Fibroblast of pulmonary artery (primary cell): ENCODE measurements at regions not wholly inside any gene's neighbourhood (a gene's known extent, or its start where the extent isn't known, plus 50 kb on each side); places are given as distances from the start of the nearest gene placed in this dataset.

Source experiments
- DNase-seq: peaks from one replicate; pipeline ENCODE4 v3.0.0-alpha.2; 2010; ENCODE audit warnings: low read depth
- H3K4me3 ChIP-seq: replicated peaks from 2 replicates; pipeline ENCODE4 v1.5.1; 2011; ENCODE audit warnings: low read depth, mild to moderate bottlenecking, control low read depth, low read length, moderate library complexity
- CTCF ChIP-seq: IDR thresholded peaks from 2 replicates; pipeline ENCODE4 v1.5.1; 2011; ENCODE audit warnings: mild to moderate bottlenecking, control low read depth, low read length, inconsistent platforms; ENCODE audit errors: missing control alignments

DNA sequence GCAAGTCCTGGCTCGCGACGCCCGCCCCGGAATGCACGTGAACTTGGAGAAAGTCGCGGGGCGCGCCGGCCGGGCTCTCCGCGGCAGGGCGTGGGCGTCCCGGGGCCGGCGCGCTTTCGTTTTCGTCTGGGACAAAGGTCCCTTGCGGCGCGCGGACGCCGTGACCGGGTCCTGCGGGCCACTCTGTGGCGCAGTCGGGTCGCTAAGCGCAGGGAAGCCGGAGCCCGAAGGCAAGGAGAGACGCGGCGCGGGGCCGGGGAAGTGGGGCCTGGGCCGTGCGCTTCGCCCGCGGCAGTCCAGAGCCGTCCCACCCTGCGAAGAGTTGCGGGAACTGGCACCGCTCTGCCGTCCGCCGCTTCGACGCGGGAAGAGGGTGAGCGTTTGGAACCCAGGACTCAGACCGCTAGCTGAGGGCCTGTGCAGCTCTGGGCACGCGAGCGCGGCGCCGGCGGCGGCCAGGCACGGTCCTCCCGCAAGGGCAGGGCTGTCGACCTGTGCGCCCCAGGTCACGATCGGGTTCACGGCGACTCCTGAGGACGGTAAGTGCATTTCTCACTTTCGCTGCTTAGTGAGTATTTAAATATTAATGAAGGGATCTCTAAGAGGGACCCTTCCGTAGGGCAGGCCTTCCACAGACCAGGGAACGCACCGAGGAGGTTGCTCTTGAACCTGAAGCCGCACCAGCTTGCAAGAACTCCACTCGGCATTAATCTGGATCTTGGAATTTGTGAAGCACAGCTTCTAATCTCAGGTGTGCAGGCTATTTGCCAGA, 78.0 kb upstream of the PPARA start:
- TF ChIP-seq CTCF = no peak
- DNase-seq = peak; percentile 54
- H3K4me3 ChIP-seq = peak overlapping the region; percentile 77

- peak overlapping the region; percentile 77 for H3K4me3 ChIP-seq
- no peak for DNase-seq
- no peak for TF ChIP-seq CTCF
These were observed 77.2 kb upstream of the PPARA start for GRCh38 chr22:46072981-46073682.

DNA sequence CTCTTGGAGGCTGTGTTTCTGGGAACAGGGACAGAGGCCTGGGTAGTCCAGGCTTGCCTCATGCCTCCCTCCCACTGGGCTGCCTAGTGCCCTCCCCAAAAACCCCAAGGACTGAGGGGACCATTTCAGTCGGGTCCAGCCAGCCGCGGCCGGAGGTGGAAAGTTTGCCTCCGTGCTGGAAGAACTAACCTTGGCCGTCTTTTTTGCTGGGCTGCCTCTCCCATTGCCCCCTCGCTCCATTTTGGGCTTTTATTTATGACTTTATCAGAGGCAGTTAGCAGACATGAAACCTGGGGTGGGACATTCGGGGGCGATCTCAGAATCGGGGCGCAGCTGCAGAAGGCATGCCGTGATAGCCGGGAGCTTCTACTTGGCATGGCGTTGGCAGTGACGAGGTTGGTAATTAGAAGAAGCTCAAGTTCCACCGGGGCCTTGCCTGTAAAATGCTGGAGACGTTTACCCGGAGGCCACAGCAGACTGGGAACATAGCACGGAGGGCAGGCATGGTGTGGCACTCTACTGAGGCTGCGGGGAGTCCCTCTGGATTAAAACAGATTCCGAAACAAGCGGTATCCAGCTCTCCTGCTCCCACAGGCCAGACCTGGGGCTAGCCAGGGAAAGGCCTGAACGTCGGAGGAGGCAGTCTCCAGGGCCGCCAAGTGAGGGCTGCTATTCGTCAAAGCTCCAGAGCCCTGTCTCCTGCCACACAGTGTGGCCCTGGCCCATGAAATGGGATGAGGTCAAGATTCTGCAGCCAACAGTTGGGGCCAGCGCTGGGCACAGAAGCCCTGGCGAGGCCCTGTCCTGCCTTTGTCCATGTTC, 76.4 kb upstream of the PPARA start:
- TF ChIP-seq CTCF = no peak
- peak overlapping the region; percentile 77 for H3K4me3 ChIP-seq
- peak; percentile 49 for DNase-seq

DNA sequence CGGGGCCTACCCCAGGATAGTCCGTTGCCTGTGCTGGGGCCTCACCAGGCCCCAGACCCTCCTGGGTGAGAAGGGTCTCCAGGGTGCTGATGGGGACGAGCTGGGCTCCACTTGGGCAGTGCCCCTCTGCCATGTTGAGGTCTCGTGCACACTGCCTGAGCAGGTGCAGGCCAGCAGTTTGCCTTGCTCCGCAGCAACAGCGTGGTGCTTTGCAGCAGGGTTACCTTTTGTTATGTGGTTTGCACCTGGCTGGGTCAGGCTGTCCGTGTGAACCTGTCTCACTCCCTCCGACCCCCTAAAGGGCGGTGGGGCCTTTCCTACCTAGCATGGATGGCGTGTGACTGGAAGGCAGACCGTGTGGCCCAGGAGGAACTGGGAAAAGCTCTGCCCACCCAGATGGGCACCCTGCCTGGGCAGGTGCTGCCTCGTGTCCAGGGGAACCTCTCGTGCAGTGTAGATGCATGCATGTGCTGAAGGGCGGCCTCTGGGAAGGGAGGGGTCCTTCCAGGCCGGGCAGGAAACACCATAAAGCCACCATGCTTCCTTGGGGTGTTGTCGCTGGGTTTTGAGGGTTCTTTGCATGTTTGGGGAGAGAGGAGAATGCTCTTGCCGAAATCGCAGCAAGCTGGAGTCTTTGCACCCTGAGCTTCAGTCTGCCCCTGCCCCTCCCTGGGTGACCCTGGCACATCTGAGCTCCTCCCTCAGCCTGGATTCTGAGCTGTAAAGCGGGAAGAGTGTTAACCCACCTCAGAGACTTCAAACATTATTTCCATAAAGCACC, 75.4 kb upstream of the PPARA start:
- TF ChIP-seq CTCF = no peak
- peak overlapping the region; percentile 77 for H3K4me3 ChIP-seq
- no peak for DNase-seq

GRCh38 chr22:46075764-46076531, 74.4 kb upstream of the PPARA start:
- DNase-seq = no peak
- no peak for TF ChIP-seq CTCF
- H3K4me3 ChIP-seq = peak overlapping the region; percentile 77
